Putamen (tissue), 1 donor: ENCODE measurements at regions not wholly inside any gene's neighbourhood (a gene's known extent, or its start where the extent isn't known, plus 50 kb on each side); places are given as distances from the start of the nearest gene placed in this dataset.

Experiments used
- DNase-seq: peaks from one replicate; pipeline ENCODE4 v3.0.0-alpha.2; 2016; ENCODE audit warnings: low spot score

- no peak for DNase-seq
Measured at GRCh38 chr7:155887174-155887525, 74.9 kb upstream of the SHH start.

GRCh38 chr7:155886391-155887173, 74.3 kb upstream of the SHH start:
- no peak for DNase-seq

GRCh38 chr7:155885167-155886155, 73.2 kb upstream of the SHH start:
- no peak for DNase-seq

GRCh38 chr7:155884225-155885166, 72.2 kb upstream of the SHH start:
- DNase-seq, result no peak

- DNase-seq, result no peak
Measured at GRCh38 chr7:155883491-155884224, 71.4 kb upstream of the SHH start.

- DNase-seq, result no peak
Measured at GRCh38 chr7:155882596-155882995, 70.3 kb upstream of the SHH start.

GRCh38 chr7:155881471-155882350, 69.4 kb upstream of the SHH start:
- no peak for DNase-seq

- no peak for DNase-seq
Measured at GRCh38 chr7:155880721-155881120, 68.5 kb upstream of the SHH start.

- no peak for DNase-seq
Measured at GRCh38 chr7:155879592-155879991, 67.3 kb upstream of the SHH start.

GRCh38 chr7:155878674-155879073, 66.4 kb upstream of the SHH start:
- no peak for DNase-seq

GRCh38 chr7:155878250-155878649, 66.0 kb upstream of the SHH start:
- DNase-seq, result no peak

GRCh38 chr7:155877167-155877566, 64.9 kb upstream of the SHH start:
- DNase-seq, result no peak

- DNase-seq, result no peak
Measured at GRCh38 chr7:155874411-155874810, 62.1 kb upstream of the SHH start.

GRCh38 chr7:155874010-155874409, 61.7 kb upstream of the SHH start:
- no peak for DNase-seq

- DNase-seq, result no peak
Measured at GRCh38 chr7:155872678-155873369, 60.6 kb upstream of the SHH start.

GRCh38 chr7:155871211-155871610, 58.9 kb upstream of the SHH start:
- no peak for DNase-seq

GRCh38 chr7:155870334-155871180, 58.3 kb upstream of the SHH start:
- no peak for DNase-seq

GRCh38 chr7:155869784-155870076, 57.5 kb upstream of the SHH start:
- DNase-seq, result no peak
